Prostate gland (tissue), 2 donors: ENCODE measurements at regions not wholly inside any gene's neighbourhood (a gene's known extent, or its start where the extent isn't known, plus 50 kb on each side); places are given as distances from the start of the nearest gene placed in this dataset.

Experiments used
- POLR2A ChIP-seq: fragments of 450-650 bp; IDR thresholded peaks from one replicate; pipeline ENCODE4 v1.6.1; 2016; ENCODE audit warnings: antibody characterized with exemption, mild to moderate bottlenecking
- POLR2AphosphoS5 ChIP-seq: sonication (generic); formaldehyde crosslinking; IDR thresholded peaks from one replicate; pipeline ENCODE4 v1.6.1; 2017; ENCODE audit warnings: antibody characterized with exemption
- TF ChIP-seq, protein P1 (sequence below), 4 experiments: fragments of 200-600 bp in 2 of 4; fragments of 450-650 bp in 2 of 4; sonication (generic) in 2 of 4; IDR thresholded peaks; 1 replicate in 3 of 4; 2 replicates in 1 of 4; pipeline ENCODE4 v1.5.1; 2016 to 2019; ENCODE audit warnings: antibody characterized with exemption in 4 of 4, mild to moderate bottlenecking in 2 of 4, moderate library complexity in 2 of 4

- TF ChIP-seq POLR2AphosphoS5 = no peak
- TF ChIP-seq, protein P1, sequence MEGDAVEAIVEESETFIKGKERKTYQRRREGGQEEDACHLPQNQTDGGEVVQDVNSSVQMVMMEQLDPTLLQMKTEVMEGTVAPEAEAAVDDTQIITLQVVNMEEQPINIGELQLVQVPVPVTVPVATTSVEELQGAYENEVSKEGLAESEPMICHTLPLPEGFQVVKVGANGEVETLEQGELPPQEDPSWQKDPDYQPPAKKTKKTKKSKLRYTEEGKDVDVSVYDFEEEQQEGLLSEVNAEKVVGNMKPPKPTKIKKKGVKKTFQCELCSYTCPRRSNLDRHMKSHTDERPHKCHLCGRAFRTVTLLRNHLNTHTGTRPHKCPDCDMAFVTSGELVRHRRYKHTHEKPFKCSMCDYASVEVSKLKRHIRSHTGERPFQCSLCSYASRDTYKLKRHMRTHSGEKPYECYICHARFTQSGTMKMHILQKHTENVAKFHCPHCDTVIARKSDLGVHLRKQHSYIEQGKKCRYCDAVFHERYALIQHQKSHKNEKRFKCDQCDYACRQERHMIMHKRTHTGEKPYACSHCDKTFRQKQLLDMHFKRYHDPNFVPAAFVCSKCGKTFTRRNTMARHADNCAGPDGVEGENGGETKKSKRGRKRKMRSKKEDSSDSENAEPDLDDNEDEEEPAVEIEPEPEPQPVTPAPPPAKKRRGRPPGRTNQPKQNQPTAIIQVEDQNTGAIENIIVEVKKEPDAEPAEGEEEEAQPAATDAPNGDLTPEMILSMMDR (IDR thresholded peaks at IDR 0.05) = no peak
- TF ChIP-seq POLR2A = no peak
These were observed 927.3 kb upstream of the CDH2 start for GRCh38 chr18:29104227-29104626.
